MM.1S (cell line): ENCODE measurements at regions not wholly inside any gene's neighbourhood (a gene's known extent, or its start where the extent isn't known, plus 50 kb on each side); places are given as distances from the start of the nearest gene placed in this dataset.
"Not testable (repeated sequence)": the region's sequence is repeated elsewhere in the genome, so short reads cannot be mapped to it uniquely, and the experiment has no call there.

Experiments
- CTCF ChIP-seq: fragments of 300-600 bp; sonication (generic); IDR thresholded peaks from 2 replicates; pipeline ENCODE4 v1.5.1; 2016; ENCODE audit warnings: antibody characterized with exemption, low read length, mixed read lengths
- EZH2 ChIP-seq: fragments of 300-600 bp; sonication (generic); optimal IDR thresholded peaks from 2 replicates; pipeline ENCODE3; 2017; ENCODE audit warnings: low read depth, mild to moderate bottlenecking, antibody characterized with exemption, low read length, mixed read lengths
- EZH2phosphoT487 ChIP-seq: fragments of 300-600 bp; sonication (generic); IDR thresholded peaks from 2 replicates; pipeline ENCODE4 v1.6.1; 2018; ENCODE audit warnings: antibody characterized with exemption, low read length

- TF ChIP-seq CTCF, EZH2, EZH2phosphoT487: not testable (repeated sequence)
These were observed 87.3 kb upstream of the DEFB108B start for GRCh38 chr11:71745656-71746055.
